ENCODE measurements at regions not wholly inside any gene's neighbourhood (a gene's known extent, or its start where the extent isn't known, plus 50 kb on each side); places are given as distances from the start of the nearest gene placed in this dataset.

- TF ChIP-seq REST (IDR thresholded peaks at IDR 0.05; ENCODE audit: insufficient read depth in 1 of 2, low read depth in 2 of 2, low read length in 2 of 2) (no peak), TAF1 (IDR thresholded peaks at IDR 0.05; ENCODE audit: borderline replicate concordance, insufficient read depth, low read length) (no peak), POLR2AphosphoS5 (IDR thresholded peaks at IDR 0.05; ENCODE audit: low read depth, low read length) (no peak), SIN3A (IDR thresholded peaks at IDR 0.05; ENCODE audit: borderline replicate concordance, insufficient read depth, low read length) (no peak), FOXP2 (optimal IDR thresholded peaks at IDR 0.05; ENCODE audit: borderline replicate concordance, extremely low read depth, extremely low read length, insufficient read depth) (no peak)
These were observed 476.1 kb upstream of the MGMT start for GRCh38 chr10:128990986-128991385.

DNA sequence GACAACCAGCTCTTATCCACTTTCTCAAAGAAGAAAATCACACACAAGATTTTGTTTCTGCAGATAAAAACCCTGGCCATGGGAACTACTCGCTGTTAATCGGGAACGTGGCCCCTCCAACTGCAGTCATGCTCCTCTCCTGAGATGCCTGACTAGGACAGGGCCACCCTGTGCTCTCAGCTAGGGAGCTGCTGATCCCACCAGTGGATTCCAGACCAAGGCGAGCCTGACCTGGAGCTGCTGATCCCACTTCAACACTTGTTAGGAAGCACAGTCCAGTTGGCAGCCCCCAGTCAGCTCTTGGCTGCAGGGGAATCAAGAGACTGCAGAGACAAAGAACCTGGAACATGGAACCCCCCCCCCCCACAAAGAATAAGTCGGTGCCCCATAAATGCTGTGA, 474.3 kb upstream of the MGMT start:
- TF ChIP-seq TAF1 (IDR thresholded peaks at IDR 0.05; ENCODE audit: borderline replicate concordance, insufficient read depth, low read length) (no peak), FOXP2 (optimal IDR thresholded peaks at IDR 0.05; ENCODE audit: borderline replicate concordance, extremely low read depth, extremely low read length, insufficient read depth) (no peak), POLR2AphosphoS5 (IDR thresholded peaks at IDR 0.05; ENCODE audit: low read depth, low read length) (no peak), REST (IDR thresholded peaks at IDR 0.05; ENCODE audit: insufficient read depth in 1 of 2, low read depth in 2 of 2, low read length in 2 of 2) (no peak), SIN3A (IDR thresholded peaks at IDR 0.05; ENCODE audit: borderline replicate concordance, insufficient read depth, low read length) (no peak)

DNA sequence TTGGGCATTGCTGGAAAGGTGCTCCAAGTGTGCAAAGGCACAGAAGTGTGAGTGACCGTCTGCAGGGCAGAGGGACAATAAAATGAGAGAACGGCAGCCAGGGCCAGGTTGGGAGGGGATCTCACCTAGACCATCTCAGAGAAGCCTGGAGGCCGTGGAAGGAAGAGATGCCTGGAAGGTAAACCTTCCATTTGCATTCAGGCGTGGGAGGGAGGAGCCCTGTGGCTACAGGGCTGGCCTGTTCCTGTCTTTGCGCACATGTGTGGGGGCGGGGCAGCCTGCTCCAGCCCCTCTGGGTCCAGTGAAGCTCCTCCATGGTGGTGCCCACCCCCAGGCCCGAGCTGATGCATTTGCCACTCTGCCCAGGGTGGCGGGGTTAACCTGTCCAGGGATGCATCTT, 473.6 kb upstream of the MGMT start:
- TF ChIP-seq POLR2AphosphoS5 (IDR thresholded peaks at IDR 0.05; ENCODE audit: low read depth, low read length) = no peak
- TF ChIP-seq TAF1 (IDR thresholded peaks at IDR 0.05; ENCODE audit: borderline replicate concordance, insufficient read depth, low read length) = no peak
- no peak for TF ChIP-seq FOXP2 (optimal IDR thresholded peaks at IDR 0.05; ENCODE audit: borderline replicate concordance, extremely low read depth, extremely low read length, insufficient read depth)
- TF ChIP-seq REST (IDR thresholded peaks at IDR 0.05; ENCODE audit: insufficient read depth in 1 of 2, low read depth in 2 of 2, low read length in 2 of 2) = no peak
- TF ChIP-seq SIN3A (IDR thresholded peaks at IDR 0.05; ENCODE audit: borderline replicate concordance, insufficient read depth, low read length) = no peak

DNA sequence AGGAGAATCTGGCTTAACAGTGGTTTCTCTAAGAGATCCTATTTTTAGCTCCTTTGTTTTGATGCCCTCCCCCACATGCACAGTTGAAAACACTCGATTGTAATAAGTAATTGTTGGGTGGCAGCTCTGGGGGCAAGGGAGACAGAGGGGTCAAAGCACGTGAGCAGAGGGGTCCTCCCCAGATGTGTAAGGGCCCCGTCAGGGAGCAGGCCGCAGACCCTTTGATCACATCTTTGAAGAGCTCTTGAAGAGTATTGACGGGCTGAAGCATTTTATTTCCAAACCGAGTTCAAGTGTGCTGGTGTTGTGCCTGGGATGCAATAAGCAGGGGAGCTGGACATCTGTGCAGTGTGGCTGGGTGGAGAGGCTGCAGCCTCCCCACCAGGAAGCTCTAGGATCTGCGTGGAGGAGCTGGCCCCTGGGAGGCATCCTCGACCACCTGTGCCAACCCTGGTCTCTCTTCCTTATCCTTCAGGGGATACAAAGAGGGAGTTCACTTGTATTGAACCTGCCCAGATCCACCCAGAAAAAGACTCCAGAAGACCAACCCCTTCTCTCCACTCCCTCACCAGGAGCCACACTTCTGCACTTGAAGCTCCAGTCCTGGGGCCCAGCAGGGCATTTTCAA, 473.0 kb upstream of the MGMT start:
- TF ChIP-seq SIN3A (IDR thresholded peaks at IDR 0.05; ENCODE audit: borderline replicate concordance, insufficient read depth, low read length) = no peak
- no peak for TF ChIP-seq FOXP2 (optimal IDR thresholded peaks at IDR 0.05; ENCODE audit: borderline replicate concordance, extremely low read depth, extremely low read length, insufficient read depth)
- TF ChIP-seq POLR2AphosphoS5 (IDR thresholded peaks at IDR 0.05; ENCODE audit: low read depth, low read length) = no peak
- no peak for TF ChIP-seq REST (IDR thresholded peaks at IDR 0.05; ENCODE audit: insufficient read depth in 1 of 2, low read depth in 2 of 2, low read length in 2 of 2)
- no peak for TF ChIP-seq TAF1 (IDR thresholded peaks at IDR 0.05; ENCODE audit: borderline replicate concordance, insufficient read depth, low read length)

All from PFSK-1 (cell line).